IMR-90 (cell line): ENCODE measurements at regions not wholly inside any gene's neighbourhood (a gene's known extent, or its start where the extent isn't known, plus 50 kb on each side); places are given as distances from the start of the nearest gene placed in this dataset.
A peak's percentile ranks its signal among the peaks of the same experiment; 100 is the strongest.

Experiments used
- ATAC-seq: fragments of 200-7000 bp; cut with Tn5 transposase; 2 replicates; pipeline ENCODE4 v1.9.1; 2020; ENCODE audit warnings: low read depth, mild to moderate bottlenecking, moderate library complexity
- BruUV-seq: library from RNA; stranded (reverse); fragments of 400-500 nt; replicated peaks from 2 replicates; lab custom pipeline; 2021; lab: Mats Ljungman, UMichigan
- CTCF ChIA-PET: fragments of 300-600 bp; formaldehyde crosslinking; extraction: SDS; loops from one replicate; lab custom pipeline; 2021; ENCODE audit warnings: antibody characterized with exemption; lab: Yijun Ruan, JAX
- POLR2A ChIA-PET: fragments of 300-600 bp; sonication (Branson Sonifier 250); formaldehyde crosslinking; loops from one replicate; lab custom pipeline; 2022; ENCODE audit warnings: antibody characterized with exemption; ENCODE audit not compliant: unreplicated experiment; lab: Charles Lee
- DNase-seq: peaks from one replicate; pipeline ENCODE4 v3.0.0; 2013
- H2AFZ ChIP-seq: replicated peaks from 2 replicates; pipeline ENCODE3; 2013; ENCODE audit warnings: low read length, mild to moderate bottlenecking; ENCODE audit not compliant: poor library complexity
- H2AK5ac ChIP-seq: 2 replicates; pipeline ENCODE4 v1.6.1; 2013; ENCODE audit warnings: low read depth, low read length, inconsistent platforms
- H2AK9ac ChIP-seq: replicated peaks from 2 replicates; pipeline ENCODE3; 2013; ENCODE audit warnings: mild to moderate bottlenecking, low read depth, low read length, moderate library complexity; ENCODE audit not compliant: poor library complexity
- H2BK120ac ChIP-seq: 2 replicates; pipeline ENCODE4 v1.6.1; 2013; ENCODE audit warnings: low read depth, low read length, inconsistent platforms
- H2BK15ac ChIP-seq: 3 replicates; pipeline ENCODE4 v1.6.1; 2013; ENCODE audit warnings: low read depth, low read length, inconsistent platforms
- H2BK20ac ChIP-seq: 2 replicates; pipeline ENCODE4 v1.6.1; 2013; ENCODE audit warnings: low read depth, mild to moderate bottlenecking, inconsistent platforms, low read length, moderate library complexity
- H2BK5ac ChIP-seq: 2 replicates; pipeline ENCODE4 v1.6.1; 2013; ENCODE audit warnings: mild to moderate bottlenecking, low read depth, low read length, inconsistent platforms; ENCODE audit not compliant: poor library complexity, severe bottlenecking
- H3K14ac ChIP-seq: replicated peaks from 2 replicates; pipeline ENCODE4 v1.6.1; 2013; ENCODE audit warnings: low read depth, low read length, inconsistent platforms
- H3K18ac ChIP-seq: 2 replicates; pipeline ENCODE4 v1.6.1; 2013; ENCODE audit warnings: low read depth, low read length, control low read depth
- H3K23ac ChIP-seq: 2 replicates; pipeline ENCODE4 v1.6.1; 2013; ENCODE audit warnings: low read depth, low read length, inconsistent platforms
- H3K27ac ChIP-seq: 2 replicates; pipeline ENCODE4 v1.5.1; 2013; ENCODE audit warnings: mild to moderate bottlenecking, control low read depth, low read length; ENCODE audit not compliant: insufficient read depth
- H3K27me3 ChIP-seq: 2 replicates; pipeline ENCODE4 v1.6.1; 2013; ENCODE audit warnings: low read length; ENCODE audit not compliant: control insufficient read depth, insufficient read depth
- H3K36me3 ChIP-seq: 2 replicates; pipeline ENCODE4 v1.6.1; 2013; ENCODE audit warnings: low read length, mixed read lengths; ENCODE audit not compliant: control insufficient read depth, insufficient read depth
- H3K4ac ChIP-seq: 2 replicates; pipeline ENCODE4 v1.6.1; 2013; ENCODE audit warnings: low read depth, low read length, inconsistent platforms
- H3K4me1 ChIP-seq: 2 replicates; pipeline ENCODE4 v1.6.1; 2013; ENCODE audit warnings: low read length, mixed read lengths; ENCODE audit not compliant: control insufficient read depth, insufficient read depth
- H3K4me2 ChIP-seq: 2 replicates; pipeline ENCODE4 v1.6.1; 2013; ENCODE audit warnings: low read depth, mild to moderate bottlenecking, control low read depth, low read length, moderate library complexity
- H3K4me3 ChIP-seq: 2 replicates; pipeline ENCODE4 v1.5.1; 2013; ENCODE audit warnings: low read depth, mild to moderate bottlenecking, control low read depth, low read length, moderate library complexity; ENCODE audit not compliant: insufficient read depth
- H3K56ac ChIP-seq: 2 replicates; pipeline ENCODE4 v1.6.1; 2013; ENCODE audit warnings: low read length, inconsistent platforms; ENCODE audit not compliant: insufficient read depth; ENCODE audit errors: extremely low read depth
- H3K79me1 ChIP-seq, 2 experiments: 2 replicates each; pipeline ENCODE4 v1.6.1; 2013; ENCODE audit warnings: low read length in 2 of 2, inconsistent platforms in 1 of 2, low read depth in 1 of 2
- H3K9ac ChIP-seq: 2 replicates; pipeline ENCODE4 v1.6.1; 2013; ENCODE audit warnings: low read depth, low read length, control low read depth
- H3K9me1 ChIP-seq: 2 replicates; pipeline ENCODE4 v1.6.1; 2013; ENCODE audit warnings: low read length, inconsistent platforms; ENCODE audit not compliant: insufficient read depth
- H3K9me3 ChIP-seq: 2 replicates; pipeline ENCODE4 v1.6.1; 2013; ENCODE audit warnings: low read length; ENCODE audit not compliant: control insufficient read depth, insufficient read depth
- H4K20me1 ChIP-seq: 2 replicates; pipeline ENCODE4 v1.6.1; 2013; ENCODE audit warnings: low read length, inconsistent platforms; ENCODE audit not compliant: insufficient read depth
- H4K5ac ChIP-seq: 2 replicates; pipeline ENCODE4 v1.6.1; 2013; ENCODE audit warnings: mild to moderate bottlenecking, low read depth, low read length, control low read depth
- H4K8ac ChIP-seq, 2 experiments: 2 replicates each; pipeline ENCODE4 v1.6.1; 2013; ENCODE audit warnings: low read depth in 2 of 2, low read length in 2 of 2, control low read depth in 1 of 2, inconsistent platforms in 1 of 2
- H4K91ac ChIP-seq: 2 replicates; pipeline ENCODE4 v1.6.1; 2013; ENCODE audit warnings: low read depth, low read length, inconsistent platforms; ENCODE audit not compliant: insufficient read depth
- BHLHE40 ChIP-seq: fragments of 150-350 bp; IDR thresholded peaks from 2 replicates; pipeline ENCODE4 v1.6.1; 2016; ENCODE audit warnings: mild to moderate bottlenecking, low read depth, low read length
- CEBPB ChIP-seq: IDR thresholded peaks from 2 replicates; pipeline ENCODE4 v1.6.1; 2012; ENCODE audit warnings: low read depth, low read length, improper control_type of control experiment
- CHD1 ChIP-seq: IDR thresholded peaks from 2 replicates; pipeline ENCODE4 v1.6.1; 2012; ENCODE audit warnings: low read depth, low read length, improper control_type of control experiment
- FOS ChIP-seq: fragments of 150-350 bp; IDR thresholded peaks from 2 replicates; pipeline ENCODE4 v1.6.1; 2016; ENCODE audit warnings: low read depth, low read length
- MAFK ChIP-seq: IDR thresholded peaks from 2 replicates; pipeline ENCODE4 v1.6.1; 2012; ENCODE audit warnings: low read depth, low read length, improper control_type of control experiment
- MAZ ChIP-seq: IDR thresholded peaks from 2 replicates; pipeline ENCODE4 v1.6.1; 2012; ENCODE audit warnings: low read depth, mild to moderate bottlenecking, low read length, improper control_type of control experiment, moderate library complexity, borderline replicate concordance
- MXI1 ChIP-seq: IDR thresholded peaks from 2 replicates; pipeline ENCODE4 v1.6.1; 2012; ENCODE audit warnings: low read depth, mild to moderate bottlenecking, low read length, moderate library complexity, borderline replicate concordance
- NFE2L2 ChIP-seq: fragments of 150-350 bp; IDR thresholded peaks from 2 replicates; pipeline ENCODE4 v1.6.1; 2016; ENCODE audit warnings: low read depth, mild to moderate bottlenecking, low read length
- POLR2A ChIP-seq: IDR thresholded peaks from 2 replicates; pipeline ENCODE4 v1.6.1; 2012; ENCODE audit warnings: mild to moderate bottlenecking, low read depth, low read length
- RAD21 ChIP-seq: IDR thresholded peaks from 2 replicates; pipeline ENCODE4 v1.6.1; 2012; ENCODE audit warnings: low read length, improper control_type of control experiment
- RCOR1 ChIP-seq: IDR thresholded peaks from 2 replicates; pipeline ENCODE4 v1.6.1; 2012; ENCODE audit warnings: mild to moderate bottlenecking, low read length, improper control_type of control experiment; ENCODE audit not compliant: insufficient replicate concordance
- RFX5 ChIP-seq: IDR thresholded peaks from 2 replicates; pipeline ENCODE4 v1.8.0; 2012; ENCODE audit warnings: low read depth, mild to moderate bottlenecking, low read length, moderate library complexity
- SMC3 ChIP-seq: fragments of 150-350 bp; IDR thresholded peaks from 2 replicates; pipeline ENCODE4 v1.6.1; 2016; ENCODE audit warnings: low read depth, mild to moderate bottlenecking, antibody characterized with exemption, low read length, moderate library complexity
- WGBS, 2 experiments: methylation state at CpG; one replicate each; pipeline versions ENCODE4 v1.1.5 to v1.1.7; 2013; ENCODE audit warnings: missing lambda C conversion rate in 2 of 2; ENCODE audit not compliant: insufficient read length in 1 of 2; ENCODE audit errors: extremely low coverage in 2 of 2; 5-methylcytosine and 5-hydroxymethylcytosine counted together
- dilution Hi-C: fragments of 300-500 bp; cut with HindIII; formaldehyde crosslinking; loops from one replicate; pipeline ENCODE4 v1.14.3; 2018; ENCODE audit warnings: low sequenced_read_pairs; ENCODE audit not compliant: unreplicated experiment
- in situ Hi-C: fragments of 300-500 bp; cut with MboI; formaldehyde crosslinking; loops from 3 replicates; pipeline ENCODE4 v1.14.3; 2019; ENCODE audit warnings: low sequenced_read_pairs, inconsistent platforms, mixed read lengths
- intact Hi-C: fragments of 100-400 bp; cut with micrococcal nuclease; formaldehyde crosslinking; loops from 2 replicates; pipeline ENCODE4 v1.10.0; 2022
- TF ChIP-seq, protein P1 (sequence below): fragments of 150-350 bp; IDR thresholded peaks from 2 replicates; pipeline ENCODE4 v1.6.1; 2017; ENCODE audit warnings: mild to moderate bottlenecking, antibody characterized with exemption, low read length, low read depth
- TF ChIP-seq, protein P2 (sequence below): fragments of 150-350 bp; IDR thresholded peaks from 2 replicates; pipeline ENCODE4 v1.6.1; 2016; ENCODE audit warnings: low read depth, mild to moderate bottlenecking, low read length, moderate library complexity, borderline replicate concordance

DNA sequence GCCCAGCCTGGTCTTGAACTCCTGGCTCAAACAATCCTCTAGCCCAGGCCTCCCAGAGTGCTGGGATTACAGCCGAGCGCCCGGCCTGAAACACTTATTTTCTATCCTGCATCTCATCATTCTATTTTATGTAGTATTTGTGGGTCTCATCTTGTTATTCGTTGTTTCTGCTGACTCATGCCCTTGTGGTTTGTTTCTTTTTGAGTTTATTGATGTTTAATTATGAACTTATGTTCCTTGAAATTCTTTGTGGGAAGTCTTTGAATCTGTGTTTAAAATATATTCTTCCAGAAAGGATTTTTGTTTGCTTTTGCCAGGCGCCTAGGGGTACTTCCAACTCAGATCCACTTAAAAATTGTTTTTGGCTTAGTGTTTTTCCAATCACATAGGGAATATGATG, 78.3 kb upstream of the C15orf39 start:
- no peak overlapping the region for H3K23ac ChIP-seq
- H3K27me3 ChIP-seq = peaks cover 6% of the 10 kb centered on the region
- no peak overlapping the region for H3K14ac ChIP-seq
- no peak overlapping the region for H4K5ac ChIP-seq
- in situ Hi-C loops = no loop called here
- WGBS, 2 experiments = no CpG with 5 or more reads among the region's 5 CpGs
- no peak overlapping the region for H3K4ac ChIP-seq
- H2BK15ac ChIP-seq = no peak overlapping the region
- H2AK5ac ChIP-seq = no peak overlapping the region
- H4K8ac ChIP-seq = no peak overlapping the region
- dilution Hi-C loops = no loop called here
- H3K56ac ChIP-seq = no peak overlapping the region
- H3K36me3 ChIP-seq = no peaks in the 10 kb centered on the region
- H3K4me1 ChIP-seq = peaks cover 4% of the 10 kb centered on the region
- no peaks in the 10 kb centered on the region for H3K79me1 ChIP-seq
- no peak overlapping the region for H3K9ac ChIP-seq
- H2AK9ac ChIP-seq = no peak overlapping the region
- no peaks in the 10 kb centered on the region for H3K9me1 ChIP-seq
- no peaks in the 10 kb centered on the region; the same call in 1 of the 2 replicates for H4K20me1 ChIP-seq
- H2BK5ac ChIP-seq = no peak overlapping the region
- intact Hi-C loops = no loop called here
- H2BK20ac ChIP-seq = no peak overlapping the region
- no peak for TF ChIP-seq RCOR1
- TF ChIP-seq, protein P1, sequence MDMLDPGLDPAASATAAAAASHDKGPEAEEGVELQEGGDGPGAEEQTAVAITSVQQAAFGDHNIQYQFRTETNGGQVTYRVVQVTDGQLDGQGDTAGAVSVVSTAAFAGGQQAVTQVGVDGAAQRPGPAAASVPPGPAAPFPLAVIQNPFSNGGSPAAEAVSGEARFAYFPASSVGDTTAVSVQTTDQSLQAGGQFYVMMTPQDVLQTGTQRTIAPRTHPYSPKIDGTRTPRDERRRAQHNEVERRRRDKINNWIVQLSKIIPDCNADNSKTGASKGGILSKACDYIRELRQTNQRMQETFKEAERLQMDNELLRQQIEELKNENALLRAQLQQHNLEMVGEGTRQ = no peak
- TF ChIP-seq, protein P2, sequence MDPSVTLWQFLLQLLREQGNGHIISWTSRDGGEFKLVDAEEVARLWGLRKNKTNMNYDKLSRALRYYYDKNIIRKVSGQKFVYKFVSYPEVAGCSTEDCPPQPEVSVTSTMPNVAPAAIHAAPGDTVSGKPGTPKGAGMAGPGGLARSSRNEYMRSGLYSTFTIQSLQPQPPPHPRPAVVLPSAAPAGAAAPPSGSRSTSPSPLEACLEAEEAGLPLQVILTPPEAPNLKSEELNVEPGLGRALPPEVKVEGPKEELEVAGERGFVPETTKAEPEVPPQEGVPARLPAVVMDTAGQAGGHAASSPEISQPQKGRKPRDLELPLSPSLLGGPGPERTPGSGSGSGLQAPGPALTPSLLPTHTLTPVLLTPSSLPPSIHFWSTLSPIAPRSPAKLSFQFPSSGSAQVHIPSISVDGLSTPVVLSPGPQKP = no peak
- TF ChIP-seq RFX5 = no peak
- TF ChIP-seq CHD1 = no peak
- no peak for TF ChIP-seq SMC3
- TF ChIP-seq MAZ = no peak
- TF ChIP-seq CEBPB = no peak
- TF ChIP-seq POLR2A = no peak
- peak; percentile 95 for TF ChIP-seq MAFK
- TF ChIP-seq NFE2L2 = peak; percentile 96
- TF ChIP-seq FOS = 0 out of 2 replicates have a peak, but pooled peaks have one; percentile 12
- no peak for TF ChIP-seq BHLHE40
- TF ChIP-seq MXI1 = no peak
- TF ChIP-seq RAD21 = no peak
- ChIA-PET POLR2A (interaction anchor here (0.6 kb wide), 3 partner anchors 17 to 80 kb away, joined by 3 to 4 read pairs (median 3); no protein-coding TSS in a partner anchor), CTCF (no interaction called here)
- H3K4me3 ChIP-seq = no peak overlapping the region
- BruUV-seq = no TSS peak
- H3K27ac ChIP-seq = no peak overlapping the region
- no peak overlapping the region for H3K18ac ChIP-seq
- H3K4me2 ChIP-seq = peak overlapping the region; percentile 46; the same call in 1 of the 2 replicates
- peak; percentile 85 for ATAC-seq
- peak; percentile 72 for DNase-seq
- H2AFZ ChIP-seq = no peak overlapping the region
- no peaks in the 10 kb centered on the region; the same call in 1 of the 2 replicates for H3K9me3 ChIP-seq
- H2BK120ac ChIP-seq = no peak overlapping the region
- H4K91ac ChIP-seq = no peak overlapping the region
